Head of caudate nucleus (tissue), 42 donors: ENCODE measurements at regions not wholly inside any gene's neighbourhood (a gene's known extent, or its start where the extent isn't known, plus 50 kb on each side); places are given as distances from the start of the nearest gene placed in this dataset.
"Not testable (repeated sequence)": the region's sequence is repeated elsewhere in the genome, so short reads cannot be mapped to it uniquely, and the experiment has no call there.

Source experiments
- DNase-seq, 42 donors: peaks; one replicate each; pipeline versions ENCODE4 v3.0.0 to v3.0.0-alpha.2; 2020 to 2021; ENCODE audit warnings: mixed read lengths in 7 of 42
- intact Hi-C: fragments of 100-400 bp; cut with DNase I; formaldehyde crosslinking; loops from one replicate; pipeline ENCODE4 v1.15.0; 2022

GRCh38 chr1:114278430-114278829, 124.8 kb upstream of the SYT6 start:
- intact Hi-C loops, result no loop called here
- no peak for DNase-seq

- intact Hi-C loops, result no loop called here
Measured at GRCh38 chr1:114274621-114275317, 121.1 kb upstream of the SYT6 start.

GRCh38 chr1:114272593-114272992, 118.9 kb upstream of the SYT6 start:
- no peak for DNase-seq
- intact Hi-C loops, result no loop called here

More at GRCh38 chr1:114274621-114275317, 121.1 kb upstream of the SYT6 start:
- DNase-seq, result peak in 6 of 42 donors; percentile 16 to 40 (median 22)

GRCh38 chr1:114270718-114271117, 117.0 kb upstream of the SYT6 start:
- DNase-seq, result no peak
- intact Hi-C loops, result no loop called here

- no peak for DNase-seq
- intact Hi-C loops, result no loop called here
Measured at GRCh38 chr1:114270282-114270681, 116.6 kb upstream of the SYT6 start.

GRCh38 chr1:114269539-114269938, 115.9 kb upstream of the SYT6 start:
- no peak for DNase-seq
- intact Hi-C loops, result no loop called here

- no peak for DNase-seq
- intact Hi-C loops, result no loop called here
Measured at GRCh38 chr1:114263343-114263742, 109.7 kb upstream of the SYT6 start.

GRCh38 chr1:114262337-114262736, 108.7 kb upstream of the SYT6 start:
- intact Hi-C loops, result no loop called here
- no peak for DNase-seq

GRCh38 chr1:114260805-114261484, 107.3 kb upstream of the SYT6 start:
- no peak for DNase-seq
- intact Hi-C loops, result no loop called here

- intact Hi-C loops, result no loop called here
- DNase-seq, result no peak
Measured at GRCh38 chr1:114259511-114260160, 106.0 kb upstream of the SYT6 start.

GRCh38 chr1:114258633-114259032, 105.0 kb upstream of the SYT6 start:
- no peak for DNase-seq
- intact Hi-C loops, result no loop called here

GRCh38 chr1:114258074-114258473, 104.4 kb upstream of the SYT6 start:
- intact Hi-C loops, result no loop called here
- DNase-seq, result no peak

- DNase-seq, result no peak
- intact Hi-C loops, result no loop called here
Measured at GRCh38 chr1:114257554-114257953, 103.9 kb upstream of the SYT6 start.

- intact Hi-C loops, result no loop called here
- no peak for DNase-seq
Measured at GRCh38 chr1:114253900-114254299, 100.2 kb upstream of the SYT6 start.

GRCh38 chr1:114251573-114251939, 97.9 kb upstream of the SYT6 start:
- intact Hi-C loops, result no loop called here
- no peak for DNase-seq

- intact Hi-C loops, result no loop called here
- no peak for DNase-seq
Measured at GRCh38 chr1:114250683-114251572, 97.3 kb upstream of the SYT6 start.

GRCh38 chr1:114249691-114250090, 96.0 kb upstream of the SYT6 start:
- intact Hi-C loops, result no loop called here
- no peak for DNase-seq

GRCh38 chr1:114248162-114248561, 94.5 kb upstream of the SYT6 start:
- intact Hi-C loops, result no loop called here
- DNase-seq, result no peak

- DNase-seq, intact Hi-C loops: not testable (repeated sequence)
Measured at GRCh38 chr1:114242531-114243210, 89.0 kb upstream of the SYT6 start.
